ENCODE measurements at regions not wholly inside any gene's neighbourhood (a gene's known extent, or its start where the extent isn't known, plus 50 kb on each side); places are given as distances from the start of the nearest gene placed in this dataset.

GRCh38 chr2:125108251-125108650 lies 1083.2 kb downstream of the CNTNAP5 start:
- no peak overlapping the region for H3K4me3 Mint-ChIP-seq
- H3K4me3 ChIP-seq (ENCODE audit: control insufficient read depth in 1 of 2, extremely low read depth in 1 of 2, low read length in 1 of 2): no peak overlapping the region
- H3K9me3 ChIP-seq: no peaks in the 10 kb centered on the region
- H3K4me1 Mint-ChIP-seq: no peaks in the 10 kb centered on the region
- no peak overlapping the region for H3K27ac ChIP-seq (ENCODE audit: low read length)
- ChIA-PET POLR2A (no interaction called here), CTCF (no interaction called here)
- peaks cover 3 to 20% (median 7%) of the 10 kb centered on the region in 3 donors for H3K9me3 Mint-ChIP-seq
- no peaks in the 10 kb centered on the region for H3K27me3 ChIP-seq (replicated peaks in 1 of 2; ENCODE audit: control insufficient read depth in 2 of 2, extremely low read depth in 1 of 2, insufficient read depth in 2 of 2, low read length in 1 of 2)
- ATAC-seq (replicated peaks in 1 of 4) (no peak), DNase-seq (no peak)
- H3K27ac Mint-ChIP-seq: no peak overlapping the region
- no peaks in the 10 kb centered on the region for H3K36me3 Mint-ChIP-seq
- H3K4me1 ChIP-seq (ENCODE audit: control insufficient read depth in 1 of 2, extremely low read depth in 1 of 2, insufficient read depth in 2 of 2, low read length in 2 of 2): no peaks in the 10 kb centered on the region
- no peaks in the 10 kb centered on the region for H3K36me3 ChIP-seq (ENCODE audit: control insufficient read depth in 2 of 2, extremely low read depth in 1 of 2, insufficient read depth in 1 of 2, low read length in 1 of 2)
- no peaks in the 10 kb centered on the region for H3K27me3 Mint-ChIP-seq

- DNase-seq (no peak), ATAC-seq (replicated peaks in 1 of 4) (no peak)
- no peaks in the 10 kb centered on the region for H3K4me1 Mint-ChIP-seq
- H3K9me3 Mint-ChIP-seq: peaks cover 21 to 59% (median 24%) of the 10 kb centered on the region in 3 donors
- peaks cover 0 to 3% of the 10 kb centered on the region in 2 experiments for H3K27me3 ChIP-seq (replicated peaks in 1 of 2; ENCODE audit: control insufficient read depth in 2 of 2, extremely low read depth in 1 of 2, insufficient read depth in 2 of 2, low read length in 1 of 2)
- H3K9me3 ChIP-seq: no peaks in the 10 kb centered on the region
- WGBS (ENCODE audit: insufficient coverage): no CpG with 5 or more reads among the region's 1 CpG
- ChIA-PET CTCF (no interaction called here), POLR2A (no interaction called here)
- no peak overlapping the region for H3K27ac ChIP-seq (ENCODE audit: low read length)
- no peaks in the 10 kb centered on the region for H3K36me3 ChIP-seq (ENCODE audit: control insufficient read depth in 2 of 2, extremely low read depth in 1 of 2, insufficient read depth in 1 of 2, low read length in 1 of 2)
- H3K4me1 ChIP-seq (ENCODE audit: control insufficient read depth in 1 of 2, extremely low read depth in 1 of 2, insufficient read depth in 2 of 2, low read length in 2 of 2): no peaks in the 10 kb centered on the region
- no peaks in the 10 kb centered on the region for H3K27me3 Mint-ChIP-seq
- no peaks in the 10 kb centered on the region for H3K36me3 Mint-ChIP-seq
- H3K4me3 Mint-ChIP-seq: no peak overlapping the region
- H3K27ac Mint-ChIP-seq: no peak overlapping the region
- no peak overlapping the region for H3K4me3 ChIP-seq (ENCODE audit: control insufficient read depth in 1 of 2, extremely low read depth in 1 of 2, low read length in 1 of 2)
Observed at GRCh38 chr2:125125902-125126301, 1100.8 kb downstream of the CNTNAP5 start.

GRCh38 chr2:125160947-125161346 lies 1135.9 kb downstream of the CNTNAP5 start:
- no peaks in the 10 kb centered on the region for H3K4me1 ChIP-seq (ENCODE audit: control insufficient read depth in 1 of 2, extremely low read depth in 1 of 2, insufficient read depth in 2 of 2, low read length in 2 of 2)
- H3K4me3 ChIP-seq (ENCODE audit: control insufficient read depth in 1 of 2, extremely low read depth in 1 of 2, low read length in 1 of 2): no peak overlapping the region
- H3K4me1 Mint-ChIP-seq: no peaks in the 10 kb centered on the region
- H3K9me3 Mint-ChIP-seq: peaks cover 4 to 12% (median 11%) of the 10 kb centered on the region in 3 donors
- H3K36me3 Mint-ChIP-seq: no peaks in the 10 kb centered on the region
- DNase-seq: no peak
- H3K27me3 ChIP-seq (replicated peaks in 1 of 2; ENCODE audit: control insufficient read depth in 2 of 2, extremely low read depth in 1 of 2, insufficient read depth in 2 of 2, low read length in 1 of 2): no peaks in the 10 kb centered on the region
- POLR2A ChIA-PET: no interaction called here
- H3K27ac Mint-ChIP-seq: no peak overlapping the region
- H3K36me3 ChIP-seq (ENCODE audit: control insufficient read depth in 2 of 2, extremely low read depth in 1 of 2, insufficient read depth in 1 of 2, low read length in 1 of 2): no peaks in the 10 kb centered on the region
- H3K27ac ChIP-seq (ENCODE audit: low read length): no peak overlapping the region
- CTCF ChIA-PET: no interaction called here
- ATAC-seq (replicated peaks in 1 of 4): no peak
- WGBS (ENCODE audit: insufficient coverage): no CpG with 5 or more reads among the region's 3 CpGs
- no peak overlapping the region for H3K4me3 Mint-ChIP-seq
- H3K27me3 Mint-ChIP-seq: no peaks in the 10 kb centered on the region
- no peaks in the 10 kb centered on the region for H3K9me3 ChIP-seq

GRCh38 chr2:125167152-125167551 lies 1142.1 kb downstream of the CNTNAP5 start:
- H3K27ac ChIP-seq (ENCODE audit: low read length): no peak overlapping the region
- DNase-seq (no peak), ATAC-seq (replicated peaks in 1 of 4) (no peak)
- Mint-ChIP-seq H3K4me3 (no peak overlapping the region), H3K27ac (no peak overlapping the region), H3K4me1 (no peaks in the 10 kb centered on the region), H3K27me3 (no peaks in the 10 kb centered on the region), H3K36me3 (no peaks in the 10 kb centered on the region), H3K9me3 (peaks cover 0 to 12% (median 8%) of the 10 kb centered on the region in 3 donors)
- no peaks in the 10 kb centered on the region for H3K9me3 ChIP-seq
- H3K4me1 ChIP-seq (ENCODE audit: control insufficient read depth in 1 of 2, extremely low read depth in 1 of 2, insufficient read depth in 2 of 2, low read length in 2 of 2): no peaks in the 10 kb centered on the region
- no peaks in the 10 kb centered on the region for H3K36me3 ChIP-seq (ENCODE audit: control insufficient read depth in 2 of 2, extremely low read depth in 1 of 2, insufficient read depth in 1 of 2, low read length in 1 of 2)
- POLR2A ChIA-PET: no interaction called here
- WGBS (ENCODE audit: insufficient coverage): 43% methylated on average over 1 of the region's 2 CpGs
- H3K27me3 ChIP-seq (replicated peaks in 1 of 2; ENCODE audit: control insufficient read depth in 2 of 2, extremely low read depth in 1 of 2, insufficient read depth in 2 of 2, low read length in 1 of 2): no peaks in the 10 kb centered on the region
- CTCF ChIA-PET: no interaction called here
- H3K4me3 ChIP-seq (ENCODE audit: control insufficient read depth in 1 of 2, extremely low read depth in 1 of 2, low read length in 1 of 2): no peak overlapping the region

GRCh38 chr2:125167820-125168219 lies 1142.7 kb downstream of the CNTNAP5 start:
- Histone ChIP-seq H3K27me3 (replicated peaks in 1 of 2; ENCODE audit: control insufficient read depth in 2 of 2, extremely low read depth in 1 of 2, insufficient read depth in 2 of 2, low read length in 1 of 2) (no peaks in the 10 kb centered on the region), H3K9me3 (no peaks in the 10 kb centered on the region), H3K4me3 (ENCODE audit: control insufficient read depth in 1 of 2, extremely low read depth in 1 of 2, low read length in 1 of 2) (no peak overlapping the region), H3K4me1 (ENCODE audit: control insufficient read depth in 1 of 2, extremely low read depth in 1 of 2, insufficient read depth in 2 of 2, low read length in 2 of 2) (no peaks in the 10 kb centered on the region), H3K36me3 (ENCODE audit: control insufficient read depth in 2 of 2, extremely low read depth in 1 of 2, insufficient read depth in 1 of 2, low read length in 1 of 2) (no peaks in the 10 kb centered on the region), H3K27ac (ENCODE audit: low read length) (no peak overlapping the region)
- Mint-ChIP-seq H3K27ac (no peak overlapping the region), H3K27me3 (no peaks in the 10 kb centered on the region), H3K9me3 (peaks cover 0 to 10% (median 8%) of the 10 kb centered on the region in 3 donors), H3K4me1 (no peaks in the 10 kb centered on the region), H3K4me3 (no peak overlapping the region), H3K36me3 (no peaks in the 10 kb centered on the region)
- no peak for DNase-seq
- CTCF ChIA-PET: interaction anchor here in 1 of 2 donors (0.6 kb wide), 1 partner anchor 11 kb away, joined by 3 read pairs; no protein-coding TSS in a partner anchor
- ATAC-seq (replicated peaks in 1 of 4): no peak
- POLR2A ChIA-PET: no interaction called here

- no peak overlapping the region for H3K27ac ChIP-seq (ENCODE audit: low read length)
- Mint-ChIP-seq H3K4me1 (no peaks in the 10 kb centered on the region), H3K27me3 (no peaks in the 10 kb centered on the region), H3K36me3 (no peaks in the 10 kb centered on the region), H3K9me3 (peaks cover 3 to 12% (median 8%) of the 10 kb centered on the region in 3 donors), H3K27ac (no peak overlapping the region), H3K4me3 (no peak overlapping the region)
- ATAC-seq (replicated peaks in 1 of 4) (no peak), DNase-seq (no peak)
- ChIA-PET CTCF (interaction anchor here in 1 of 2 donors (0.6 kb wide), 1 partner anchor 10 kb away, joined by 3 read pairs; no protein-coding TSS in a partner anchor), POLR2A (no interaction called here)
- H3K36me3 ChIP-seq (ENCODE audit: control insufficient read depth in 2 of 2, extremely low read depth in 1 of 2, insufficient read depth in 1 of 2, low read length in 1 of 2): no peaks in the 10 kb centered on the region
- 80% methylated on average over 1 of the region's 2 CpGs for WGBS (ENCODE audit: insufficient coverage)
- H3K4me3 ChIP-seq (ENCODE audit: control insufficient read depth in 1 of 2, extremely low read depth in 1 of 2, low read length in 1 of 2): no peak overlapping the region
- no peaks in the 10 kb centered on the region for H3K9me3 ChIP-seq
- no peaks in the 10 kb centered on the region for H3K4me1 ChIP-seq (ENCODE audit: control insufficient read depth in 1 of 2, extremely low read depth in 1 of 2, insufficient read depth in 2 of 2, low read length in 2 of 2)
- H3K27me3 ChIP-seq (replicated peaks in 1 of 2; ENCODE audit: control insufficient read depth in 2 of 2, extremely low read depth in 1 of 2, insufficient read depth in 2 of 2, low read length in 1 of 2): no peaks in the 10 kb centered on the region
Observed at GRCh38 chr2:125168442-125168841, 1143.4 kb downstream of the CNTNAP5 start.

- H3K4me1 Mint-ChIP-seq: no peaks in the 10 kb centered on the region
- H3K36me3 ChIP-seq (ENCODE audit: control insufficient read depth in 2 of 2, extremely low read depth in 1 of 2, insufficient read depth in 1 of 2, low read length in 1 of 2): no peaks in the 10 kb centered on the region
- H3K4me3 Mint-ChIP-seq: no peak overlapping the region
- H3K27me3 Mint-ChIP-seq: no peaks in the 10 kb centered on the region
- H3K9me3 Mint-ChIP-seq: peaks cover 6 to 12% (median 8%) of the 10 kb centered on the region in 3 donors
- DNase-seq (no peak), ATAC-seq (replicated peaks in 1 of 4) (no peak)
- no peaks in the 10 kb centered on the region for H3K27me3 ChIP-seq (replicated peaks in 1 of 2; ENCODE audit: control insufficient read depth in 2 of 2, extremely low read depth in 1 of 2, insufficient read depth in 2 of 2, low read length in 1 of 2)
- H3K9me3 ChIP-seq: no peaks in the 10 kb centered on the region
- H3K27ac ChIP-seq (ENCODE audit: low read length): no peak overlapping the region
- H3K4me3 ChIP-seq (ENCODE audit: control insufficient read depth in 1 of 2, extremely low read depth in 1 of 2, low read length in 1 of 2): no peak overlapping the region
- CTCF ChIA-PET: no interaction called here
- H3K4me1 ChIP-seq (ENCODE audit: control insufficient read depth in 1 of 2, extremely low read depth in 1 of 2, insufficient read depth in 2 of 2, low read length in 2 of 2): no peaks in the 10 kb centered on the region
- WGBS (ENCODE audit: insufficient coverage): 73% methylated on average over 1 of the region's 6 CpGs
- POLR2A ChIA-PET: no interaction called here
- H3K36me3 Mint-ChIP-seq: no peaks in the 10 kb centered on the region
- no peak overlapping the region for H3K27ac Mint-ChIP-seq
Observed at GRCh38 chr2:125169022-125169763, 1144.1 kb downstream of the CNTNAP5 start.
